ENCODE measurements at regions not wholly inside any gene's neighbourhood (a gene's known extent, or its start where the extent isn't known, plus 50 kb on each side); places are given as distances from the start of the nearest gene placed in this dataset.

DNA sequence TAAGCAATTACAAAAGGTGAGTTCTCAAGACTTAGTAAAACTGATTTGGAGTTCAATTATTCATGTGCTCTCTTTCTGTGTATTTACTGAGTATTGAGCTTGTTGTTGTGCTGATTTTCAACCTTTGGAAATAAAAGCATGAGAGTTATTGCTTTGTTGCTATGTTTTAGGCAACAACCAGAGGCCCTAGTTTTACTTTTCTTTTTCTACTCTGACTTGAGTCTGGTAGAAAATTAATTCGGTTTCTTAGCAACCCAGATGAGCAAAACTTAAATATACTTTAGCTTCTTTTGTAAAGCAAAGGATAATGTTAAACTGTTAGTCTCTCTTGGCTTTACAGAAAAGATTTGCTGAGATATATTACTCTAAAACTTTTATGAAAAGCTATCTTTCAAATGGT is 66.4 kb upstream of the SCIN start:
- in situ Hi-C loops (cut with MboI; ENCODE audit: low pct_unique_long_range_greater_than_20kb, low sequenced_read_pairs): no loop called here
- DNase-seq: no peak

GRCh38 chr7:12508005-12508404 is 62.5 kb upstream of the SCIN start:
- in situ Hi-C loops (cut with MboI; ENCODE audit: low pct_unique_long_range_greater_than_20kb, low sequenced_read_pairs): no loop called here
- DNase-seq: no peak

- in situ Hi-C loops (cut with MboI; ENCODE audit: low pct_unique_long_range_greater_than_20kb, low sequenced_read_pairs): no loop called here
- DNase-seq: no peak
Observed at GRCh38 chr7:12508554-12508953, 62.0 kb upstream of the SCIN start.

- in situ Hi-C loops (cut with MboI; ENCODE audit: low pct_unique_long_range_greater_than_20kb, low sequenced_read_pairs): no loop called here
Observed at GRCh38 chr7:12517451-12517850, 53.1 kb upstream of the SCIN start.

GRCh38 chr7:12518920-12519681 is 51.4 kb upstream of the SCIN start:
- peak; percentile 29 for DNase-seq
- in situ Hi-C loops (cut with MboI; ENCODE audit: low pct_unique_long_range_greater_than_20kb, low sequenced_read_pairs): no loop called here

More at GRCh38 chr7:12517451-12517850, 53.1 kb upstream of the SCIN start:
- no peak for DNase-seq

GRCh38 chr7:12519682-12520009 is 50.9 kb upstream of the SCIN start:
- DNase-seq: no peak
- in situ Hi-C loops (cut with MboI; ENCODE audit: low pct_unique_long_range_greater_than_20kb, low sequenced_read_pairs): no loop called here
